CD14-positive monocyte (primary cell): ENCODE measurements at regions not wholly inside any gene's neighbourhood (a gene's known extent, or its start where the extent isn't known, plus 50 kb on each side); places are given as distances from the start of the nearest gene placed in this dataset.

Source experiments
- DNase-seq, 3 donors: peaks; one replicate each; pipeline ENCODE4 v3.0.0-alpha.2; 2011 to 2022
- H2AFZ ChIP-seq: 2 replicates; pipeline ENCODE4 v1.6.0; 2012; ENCODE audit warnings: mild to moderate bottlenecking, low read depth, low read length, inconsistent platforms; ENCODE audit not compliant: insufficient read depth, poor library complexity, severe bottlenecking
- H3K27ac ChIP-seq, 2 donors: 1 replicate in 1 of 2; 2 replicates in 1 of 2; pipeline ENCODE4 v1.5.1; 2012 to 2013; ENCODE audit warnings: low read length in 2 of 2, control low read depth in 1 of 2, inconsistent platforms in 1 of 2, low read depth in 1 of 2, mild to moderate bottlenecking in 1 of 2
- H3K27me3 ChIP-seq, 2 donors: one replicate each; pipeline versions ENCODE4 v1.6.0 to v1.6.1; 2011 to 2013; ENCODE audit warnings: low read length in 2 of 2; ENCODE audit not compliant: control insufficient read depth in 2 of 2, insufficient read depth in 2 of 2
- H3K36me3 ChIP-seq, 2 donors: replicated peaks in 1 of 2; 1 replicate in 1 of 2; 2 replicates in 1 of 2; pipeline versions ENCODE4 v1.5.1 to v1.6.1; 2012 to 2013; ENCODE audit warnings: low read length in 2 of 2, control low read depth in 1 of 2, inconsistent platforms in 1 of 2, mild to moderate bottlenecking in 1 of 2; ENCODE audit not compliant: insufficient read depth in 2 of 2, control insufficient read depth in 1 of 2
- H3K4me1 ChIP-seq, 2 donors: 1 replicate in 1 of 2; 2 replicates in 1 of 2; pipeline versions ENCODE4 v1.5.1 to v1.6.1; 2012 to 2013; ENCODE audit warnings: low read length in 2 of 2, control low read depth in 1 of 2, inconsistent platforms in 1 of 2, mild to moderate bottlenecking in 1 of 2, moderate library complexity in 1 of 2; ENCODE audit not compliant: insufficient read depth in 2 of 2, control insufficient read depth in 1 of 2
- H3K4me2 ChIP-seq: replicated peaks from 2 replicates; pipeline ENCODE3; 2012; ENCODE audit warnings: low read length, moderate library complexity, mild to moderate bottlenecking; ENCODE audit not compliant: poor library complexity, severe bottlenecking; ENCODE audit errors: extremely low read depth
- H3K4me3 ChIP-seq, 3 experiments: fragments of 200-600 bp in 1 of 3; sonication (generic) in 1 of 3; replicated peaks in 1 of 3; 1 replicate in 2 of 3; 2 replicates in 1 of 3; pipeline ENCODE4 v1.5.1; 2011 to 2013; ENCODE audit warnings: low read length in 3 of 3, mild to moderate bottlenecking in 3 of 3, control low read depth in 2 of 3, low read depth in 2 of 3, inconsistent platforms in 1 of 3, moderate library complexity in 1 of 3
- H3K79me2 ChIP-seq: 2 replicates; pipeline ENCODE4 v1.6.0; 2012; ENCODE audit warnings: mild to moderate bottlenecking, control low read depth, inconsistent platforms, low read length, moderate library complexity; ENCODE audit not compliant: insufficient read depth
- H3K9ac ChIP-seq: 2 replicates; pipeline ENCODE4 v1.6.0; 2017; ENCODE audit warnings: low read length, mild to moderate bottlenecking; ENCODE audit not compliant: insufficient read depth, poor library complexity, severe bottlenecking
- H3K9me3 ChIP-seq, 2 donors: replicated peaks in 1 of 2; 1 replicate in 1 of 2; 2 replicates in 1 of 2; pipeline versions ENCODE4 v1.5.1 to v1.6.1; 2012 to 2013; ENCODE audit warnings: low read length in 2 of 2, control low read depth in 1 of 2; ENCODE audit not compliant: control insufficient read depth in 1 of 2, insufficient read depth in 1 of 2
- H4K20me1 ChIP-seq: 2 replicates; pipeline ENCODE4 v1.6.0; 2012; ENCODE audit warnings: mild to moderate bottlenecking, low read length, control low read depth, moderate library complexity; ENCODE audit not compliant: insufficient read depth
- H3K27ac Mint-ChIP-seq, 7 donors: one replicate each; pipeline ENCODE4 v1.8.0; 2020; ENCODE audit warnings: mild to moderate bottlenecking in 7 of 7, mixed read lengths in 7 of 7, moderate library complexity in 6 of 7, inconsistent platforms in 2 of 7
- H3K27me3 Mint-ChIP-seq, 3 donors: one replicate each; pipeline ENCODE4 v1.8.0; 2021 to 2022; ENCODE audit warnings: low read depth in 3 of 3, mild to moderate bottlenecking in 3 of 3, mixed read lengths in 3 of 3, moderate library complexity in 3 of 3, inconsistent platforms in 1 of 3
- H3K36me3 Mint-ChIP-seq, 2 donors: one replicate each; pipeline ENCODE4 v1.8.0; 2020; ENCODE audit warnings: mixed read lengths in 2 of 2, inconsistent platforms in 1 of 2, mild to moderate bottlenecking in 1 of 2
- H3K4me1 Mint-ChIP-seq: one replicate; pipeline ENCODE4 v1.8.0; 2020; ENCODE audit warnings: mild to moderate bottlenecking, mixed read lengths
- H3K4me3 Mint-ChIP-seq, 2 donors: one replicate each; pipeline ENCODE4 v1.8.0; 2020; ENCODE audit warnings: mild to moderate bottlenecking in 2 of 2, mixed read lengths in 2 of 2, moderate library complexity in 1 of 2
- H3K9me3 Mint-ChIP-seq, 7 donors: one replicate each; pipeline ENCODE4 v1.8.0; 2020 to 2022; ENCODE audit warnings: mixed read lengths in 7 of 7, mild to moderate bottlenecking in 6 of 7, moderate library complexity in 6 of 7, inconsistent platforms in 2 of 7
- WGBS: methylation state at CpG from one replicate; pipeline ENCODE4 v1.1.5; 2013; ENCODE audit warnings: missing lambda C conversion rate; ENCODE audit not compliant: insufficient coverage; 5-methylcytosine and 5-hydroxymethylcytosine counted together
- intact Hi-C, 2 donors: fragments of 100-400 bp; cut with micrococcal nuclease; formaldehyde crosslinking; loops; one replicate each; pipeline versions ENCODE4 v1.15.0 to v1.15.1; 2023
- TF ChIP-seq, protein P1 (sequence below): fragments of 200-600 bp; IDR thresholded peaks from one replicate; pipeline ENCODE4 v1.8.0; 2022; ENCODE audit warnings: antibody characterized with exemption, mild to moderate bottlenecking

DNA sequence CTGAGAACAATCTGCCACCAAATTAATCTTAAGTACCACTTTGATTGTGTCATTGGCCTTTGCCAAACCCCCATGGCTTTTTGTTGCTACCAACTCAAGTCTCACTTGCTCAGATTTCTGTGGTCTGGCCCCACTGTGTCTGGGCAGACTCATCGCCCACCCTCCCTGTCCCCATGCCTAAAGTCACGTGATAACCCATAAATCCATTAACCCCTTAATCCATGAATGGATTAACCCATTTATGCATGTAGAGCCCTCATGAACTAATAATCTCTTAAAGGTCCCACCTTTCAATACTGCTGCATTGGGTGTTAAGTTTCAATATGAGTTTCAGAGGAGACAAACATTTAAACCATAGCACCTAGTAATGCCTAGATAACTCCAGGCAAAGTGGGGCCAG lies 78.5 kb upstream of the BLTP1 start:
- no peak overlapping the region for H3K4me2 ChIP-seq
- intact Hi-C loops, result no loop called here

DNA sequence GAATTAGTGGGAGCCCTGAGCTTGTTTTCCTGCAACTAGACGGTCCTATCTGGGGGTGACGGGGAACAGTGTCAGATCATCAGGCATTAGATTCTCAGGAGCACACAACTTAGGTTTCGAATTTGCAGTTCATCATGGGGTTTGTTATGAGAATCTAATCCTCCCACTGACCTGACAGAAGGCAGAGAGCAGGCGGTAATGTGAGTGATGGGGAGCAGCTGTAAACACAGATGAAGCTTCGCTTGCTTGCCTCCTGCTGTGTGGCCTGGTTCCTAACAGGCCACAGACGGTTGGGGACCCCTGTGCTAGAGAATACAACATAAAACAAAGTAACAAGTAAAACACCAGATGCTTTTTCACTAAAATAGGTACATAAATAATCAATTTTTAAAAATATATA lies 86.2 kb upstream of the BLTP1 start:
- no peak for DNase-seq
- intact Hi-C loops, result no loop called here
- H3K9me3 ChIP-seq, result no peaks in the 10 kb centered on the region
- Mint-ChIP-seq H3K36me3 (no peaks in the 10 kb centered on the region), H3K9me3 (no peaks in the 10 kb centered on the region), H3K4me3 (no peak overlapping the region), H3K27me3 (peaks cover 2 to 3% (median 2%) of the 10 kb centered on the region in 3 donors), H3K4me1 (no peaks in the 10 kb centered on the region), H3K27ac (no peak overlapping the region)
- H3K4me3 ChIP-seq, result no peak overlapping the region
- no peak overlapping the region for H2AFZ ChIP-seq
- no peak overlapping the region for H3K4me2 ChIP-seq
- no peaks in the 10 kb centered on the region for H3K36me3 ChIP-seq
- no peaks in the 10 kb centered on the region for H3K4me1 ChIP-seq
- 79% methylated on average over 2 of the region's 6 CpGs for WGBS
- no peaks in the 10 kb centered on the region for H3K79me2 ChIP-seq
- no peak overlapping the region for H3K9ac ChIP-seq
- H4K20me1 ChIP-seq, result no peaks in the 10 kb centered on the region
- TF ChIP-seq, protein P1, sequence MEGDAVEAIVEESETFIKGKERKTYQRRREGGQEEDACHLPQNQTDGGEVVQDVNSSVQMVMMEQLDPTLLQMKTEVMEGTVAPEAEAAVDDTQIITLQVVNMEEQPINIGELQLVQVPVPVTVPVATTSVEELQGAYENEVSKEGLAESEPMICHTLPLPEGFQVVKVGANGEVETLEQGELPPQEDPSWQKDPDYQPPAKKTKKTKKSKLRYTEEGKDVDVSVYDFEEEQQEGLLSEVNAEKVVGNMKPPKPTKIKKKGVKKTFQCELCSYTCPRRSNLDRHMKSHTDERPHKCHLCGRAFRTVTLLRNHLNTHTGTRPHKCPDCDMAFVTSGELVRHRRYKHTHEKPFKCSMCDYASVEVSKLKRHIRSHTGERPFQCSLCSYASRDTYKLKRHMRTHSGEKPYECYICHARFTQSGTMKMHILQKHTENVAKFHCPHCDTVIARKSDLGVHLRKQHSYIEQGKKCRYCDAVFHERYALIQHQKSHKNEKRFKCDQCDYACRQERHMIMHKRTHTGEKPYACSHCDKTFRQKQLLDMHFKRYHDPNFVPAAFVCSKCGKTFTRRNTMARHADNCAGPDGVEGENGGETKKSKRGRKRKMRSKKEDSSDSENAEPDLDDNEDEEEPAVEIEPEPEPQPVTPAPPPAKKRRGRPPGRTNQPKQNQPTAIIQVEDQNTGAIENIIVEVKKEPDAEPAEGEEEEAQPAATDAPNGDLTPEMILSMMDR, result no peak
- H3K27ac ChIP-seq, result no peak overlapping the region
- H3K27me3 ChIP-seq, result no peaks in the 10 kb centered on the region

More for the DNA sequence above, 78.5 kb upstream of the BLTP1 start:
- H4K20me1 ChIP-seq, result no peaks in the 10 kb centered on the region
- H3K4me1 Mint-ChIP-seq, result no peaks in the 10 kb centered on the region
- H3K27ac ChIP-seq, result no peak overlapping the region
- DNase-seq, result no peak
- H2AFZ ChIP-seq, result no peak overlapping the region
- H3K4me3 Mint-ChIP-seq, result no peak overlapping the region
- H3K4me1 ChIP-seq, result no peaks in the 10 kb centered on the region
- peaks cover 2 to 5% (median 2%) of the 10 kb centered on the region in 3 donors for H3K27me3 Mint-ChIP-seq
- H3K27me3 ChIP-seq, result no peaks in the 10 kb centered on the region
- H3K27ac Mint-ChIP-seq, result no peak overlapping the region
- TF ChIP-seq, protein P1, result no peak
- H3K9ac ChIP-seq, result no peak overlapping the region
- no peak overlapping the region for H3K4me3 ChIP-seq
- H3K36me3 ChIP-seq, result no peaks in the 10 kb centered on the region
- no CpG with 5 or more reads among the region's 2 CpGs for WGBS
- no peaks in the 10 kb centered on the region for H3K79me2 ChIP-seq
- H3K36me3 Mint-ChIP-seq, result no peaks in the 10 kb centered on the region
- peaks cover 0 to 3% (median 0%) of the 10 kb centered on the region in 7 donors for H3K9me3 Mint-ChIP-seq
- no peaks in the 10 kb centered on the region for H3K9me3 ChIP-seq
